ENCODE measurements at regions not wholly inside any gene's neighbourhood (a gene's known extent, or its start where the extent isn't known, plus 50 kb on each side); places are given as distances from the start of the nearest gene placed in this dataset.
"Not testable (repeated sequence)": the region's sequence is repeated elsewhere in the genome, so short reads cannot be mapped to it uniquely, and the experiment has no call there.

DNA sequence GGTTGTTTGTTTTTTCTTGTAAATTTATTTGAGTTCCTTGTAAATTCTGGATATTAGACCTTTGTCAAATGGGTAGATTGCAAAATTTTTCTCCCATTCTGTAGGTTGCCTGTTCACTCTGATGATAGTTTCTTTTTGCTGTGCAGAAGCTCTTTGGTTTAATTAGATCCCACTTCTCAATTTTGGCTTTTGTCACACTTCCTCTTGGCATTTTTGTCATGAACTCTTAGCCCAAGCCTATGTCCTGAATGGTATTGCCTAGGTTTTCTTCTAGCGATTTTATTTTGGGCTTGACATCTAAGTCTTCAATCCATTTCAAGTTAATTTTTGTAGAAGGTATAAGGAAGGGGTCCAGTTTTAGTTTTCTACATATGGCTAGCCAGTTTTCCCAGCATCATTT lies 82.8 kb upstream of the PHACTR1 start:
- DNase-seq = not testable (repeated sequence)

DNA sequence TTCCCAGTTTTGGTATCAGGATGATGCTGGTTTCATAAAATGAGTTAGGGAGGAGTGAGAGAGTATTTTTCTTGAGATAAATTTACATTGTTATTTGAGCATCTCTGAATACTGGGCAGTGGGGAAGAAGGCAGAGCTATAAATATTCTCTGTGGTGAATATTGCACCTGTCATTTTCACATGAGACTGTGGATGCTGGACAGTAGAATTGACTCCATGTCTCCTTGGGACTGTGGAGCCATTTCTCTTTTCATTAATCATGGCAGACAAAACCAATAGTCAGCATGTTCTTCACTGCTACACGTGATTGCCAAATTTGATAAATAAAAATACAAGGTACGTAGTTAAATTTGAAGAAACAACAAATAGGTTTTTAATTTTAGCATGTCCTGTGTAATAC lies 81.2 kb upstream of the PHACTR1 start:
- no peak for DNase-seq

DNA sequence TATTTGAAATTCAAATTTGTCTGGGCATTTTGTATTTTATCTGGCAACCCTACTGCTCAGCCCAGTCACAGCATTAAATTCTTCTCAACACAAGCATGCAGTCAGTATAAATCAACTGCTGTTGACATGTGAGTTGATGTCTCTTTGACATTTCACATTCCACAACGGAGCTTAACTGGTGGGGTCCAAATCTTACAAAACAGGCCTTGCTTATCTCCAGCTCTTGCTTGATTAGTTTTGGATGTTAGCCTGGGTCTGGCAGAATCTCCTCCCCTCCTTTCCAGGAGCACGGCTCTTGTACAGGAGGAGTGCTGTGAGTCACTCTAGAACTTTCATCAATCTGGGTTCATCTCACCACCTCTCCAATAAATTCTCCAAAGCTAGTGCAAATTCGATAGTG lies 80.8 kb upstream of the PHACTR1 start:
- no peak for DNase-seq

DNA sequence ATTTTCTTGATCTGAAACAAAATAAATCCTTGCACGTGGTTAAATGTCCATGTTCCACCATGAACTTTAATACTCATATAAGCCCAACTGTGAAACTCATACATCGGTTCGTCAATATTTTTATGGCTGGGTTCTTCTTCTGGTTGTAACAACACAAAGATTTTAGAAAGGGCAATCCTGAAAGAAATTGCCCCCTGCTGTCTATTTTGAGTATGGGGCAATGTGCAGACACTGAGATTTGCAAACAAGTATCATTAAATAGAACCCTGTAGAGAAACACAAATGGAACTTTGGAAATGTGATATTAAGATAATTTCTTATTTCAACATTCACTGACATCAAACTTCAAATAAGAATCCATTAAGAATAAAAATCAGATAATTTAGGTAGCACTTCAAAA lies 80.2 kb upstream of the PHACTR1 start:
- DNase-seq = no peak

DNA sequence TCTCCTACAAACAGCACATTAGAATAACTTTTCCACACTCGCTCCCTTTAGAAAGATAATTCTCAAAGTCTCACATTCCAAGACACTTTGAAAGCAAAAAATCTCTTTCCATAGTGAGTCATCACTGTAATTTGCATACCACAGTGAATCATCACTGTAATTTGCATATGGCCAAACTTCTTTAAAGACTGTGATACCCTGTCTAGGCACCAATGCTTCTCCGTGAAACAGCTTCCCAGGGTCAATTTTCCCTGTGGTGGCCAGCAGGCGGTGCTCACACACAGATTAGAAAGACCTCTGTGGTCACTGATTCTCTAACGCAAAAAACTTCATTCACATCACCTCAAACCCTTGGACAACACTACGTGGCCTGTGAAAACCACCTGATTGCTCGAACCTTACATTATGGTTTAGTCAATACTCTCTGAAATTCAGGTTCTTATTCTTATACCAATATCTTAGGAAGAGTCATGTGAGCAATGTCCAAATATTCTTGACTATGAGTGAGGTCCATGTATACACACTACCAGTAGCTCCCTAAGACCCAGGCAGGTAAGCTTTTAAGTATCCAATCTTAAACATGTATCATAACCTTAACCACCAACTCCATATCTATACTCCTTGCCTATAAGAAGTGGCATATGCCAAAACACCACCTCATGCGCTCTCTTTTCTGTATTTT lies 78.5 kb upstream of the PHACTR1 start:
- DNase-seq = peak; percentile 13

DNA sequence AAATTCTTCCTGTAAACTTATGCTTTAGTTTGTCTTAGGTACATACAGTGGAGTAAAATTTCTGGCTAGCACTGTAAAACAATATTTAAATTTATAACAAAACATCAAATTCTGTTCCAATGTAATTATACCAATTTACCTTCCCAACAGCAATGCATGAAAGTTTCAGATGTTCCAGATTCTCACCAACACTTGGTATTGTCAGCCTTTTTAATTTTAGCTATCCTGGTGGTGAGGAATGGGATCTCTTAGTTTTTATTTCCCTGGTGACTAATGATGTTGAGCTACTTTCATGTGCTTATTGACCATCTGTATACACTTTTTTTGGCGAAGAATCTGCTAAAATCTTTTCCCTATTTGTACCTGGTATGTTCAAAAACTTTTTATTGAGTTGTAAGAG lies 76.1 kb upstream of the PHACTR1 start:
- no peak for DNase-seq

DNA sequence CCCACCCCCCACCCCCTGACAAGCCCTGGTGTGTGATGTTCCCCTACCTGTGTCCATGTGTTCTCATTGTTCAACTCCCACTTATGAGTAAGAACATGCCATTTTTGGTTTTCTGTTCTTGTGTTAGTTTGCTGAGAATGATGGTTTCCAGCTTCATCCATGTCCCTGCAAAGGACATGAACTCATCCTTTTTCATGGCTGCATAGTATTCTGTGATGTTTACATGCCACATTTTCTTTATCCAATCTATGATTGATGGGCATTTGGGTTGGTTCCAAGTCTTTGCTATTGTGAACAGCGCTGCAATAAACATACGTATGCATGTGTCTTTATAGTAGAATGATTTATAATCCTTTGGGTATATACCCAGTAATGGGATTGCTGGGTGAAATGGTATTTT lies 74.8 kb upstream of the PHACTR1 start:
- not testable (repeated sequence) for DNase-seq

DNA sequence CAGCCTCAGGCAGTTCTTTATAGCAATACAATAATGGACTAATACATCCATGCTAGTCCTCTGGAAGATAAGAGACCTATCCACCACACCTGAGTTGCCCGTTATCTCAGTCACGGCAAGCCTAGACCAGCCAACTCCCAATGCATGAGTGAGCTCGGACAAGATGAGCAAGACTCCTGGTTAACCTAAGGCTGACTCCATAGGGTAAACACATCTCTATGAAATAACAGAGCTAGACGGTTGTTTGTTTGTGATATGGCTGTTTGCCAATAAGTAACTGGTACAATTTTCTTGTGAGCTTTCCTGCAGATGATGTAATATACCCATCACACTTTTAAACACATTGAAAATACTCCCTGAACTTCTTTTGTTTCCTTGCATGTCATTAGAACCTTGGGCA lies 70.6 kb upstream of the PHACTR1 start:
- DNase-seq = no peak

DNA sequence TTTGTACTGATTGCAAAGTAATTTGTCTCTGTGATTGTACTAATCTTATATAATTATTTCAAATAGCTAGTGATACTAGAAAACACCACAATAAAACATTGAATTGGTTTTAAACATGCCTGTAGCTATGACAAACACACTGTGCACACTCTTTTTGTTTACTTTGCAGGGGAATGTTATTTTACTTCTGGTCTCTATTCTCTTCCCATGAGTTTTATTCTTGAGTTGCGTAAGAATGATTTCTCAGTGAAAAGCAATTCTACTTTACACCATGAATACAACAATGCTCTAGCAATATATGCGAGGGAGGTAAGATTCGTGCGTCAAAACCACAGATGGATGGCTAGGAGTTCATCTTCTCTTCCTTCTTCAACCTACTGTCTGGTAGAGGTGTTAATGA lies 68.4 kb upstream of the PHACTR1 start:
- DNase-seq = no peak

DNA sequence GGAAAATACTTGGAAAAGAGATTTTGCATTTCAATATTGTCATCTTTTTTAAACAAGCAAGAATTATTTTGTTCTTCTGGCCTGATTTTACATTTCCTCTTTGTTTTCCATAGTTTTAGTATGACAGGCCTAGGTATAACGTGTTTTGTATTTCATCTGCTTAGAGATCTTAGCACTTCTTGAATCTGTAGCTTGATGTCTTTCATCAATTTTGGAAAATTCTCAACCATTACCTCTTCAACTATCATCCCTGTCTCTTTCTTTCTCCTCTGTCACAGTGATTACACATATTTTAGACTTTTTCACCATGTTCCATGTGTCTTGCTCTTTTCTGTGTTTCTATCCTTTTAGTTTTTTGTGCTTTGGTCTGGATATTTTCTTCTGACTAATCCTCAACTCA lies 67.2 kb upstream of the PHACTR1 start:
- DNase-seq = no peak

DNA sequence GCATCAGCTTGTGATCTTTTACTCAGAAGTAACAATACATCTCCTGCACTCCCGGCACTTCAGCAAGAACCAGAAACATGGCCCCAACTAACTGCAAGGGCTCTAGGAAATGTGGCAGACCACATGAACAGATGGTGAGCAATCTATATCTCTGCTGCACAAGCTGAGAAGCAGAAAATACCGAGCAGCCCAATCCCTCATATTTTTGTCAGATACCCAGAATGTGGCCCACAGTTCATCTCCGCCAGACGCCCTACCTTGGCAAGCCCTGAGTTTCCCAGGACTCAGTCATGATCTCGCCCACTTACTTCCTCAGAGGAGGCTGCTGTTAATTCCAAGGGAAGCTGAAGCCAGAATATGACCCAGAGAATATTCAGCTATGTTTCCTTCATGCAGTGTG lies 63.1 kb upstream of the PHACTR1 start:
- DNase-seq = no peak

DNA sequence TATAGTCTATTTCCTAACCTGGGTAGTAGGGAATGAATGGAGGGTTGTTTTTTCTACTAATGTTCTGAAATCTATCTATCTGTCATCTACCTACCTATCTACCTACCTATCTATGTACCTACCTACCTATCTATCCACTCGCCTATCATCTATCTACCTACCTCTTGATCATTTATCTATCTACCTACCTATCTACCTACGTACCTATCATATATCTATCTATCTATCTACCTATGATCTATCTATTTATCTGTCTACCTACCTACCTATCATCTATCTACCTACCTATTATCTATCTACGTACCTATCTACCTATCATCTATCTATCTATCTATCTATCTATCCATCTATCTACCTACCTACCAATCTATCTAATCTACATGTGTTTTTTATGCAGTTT lies 62.5 kb upstream of the PHACTR1 start:
- no peak for DNase-seq

DNA sequence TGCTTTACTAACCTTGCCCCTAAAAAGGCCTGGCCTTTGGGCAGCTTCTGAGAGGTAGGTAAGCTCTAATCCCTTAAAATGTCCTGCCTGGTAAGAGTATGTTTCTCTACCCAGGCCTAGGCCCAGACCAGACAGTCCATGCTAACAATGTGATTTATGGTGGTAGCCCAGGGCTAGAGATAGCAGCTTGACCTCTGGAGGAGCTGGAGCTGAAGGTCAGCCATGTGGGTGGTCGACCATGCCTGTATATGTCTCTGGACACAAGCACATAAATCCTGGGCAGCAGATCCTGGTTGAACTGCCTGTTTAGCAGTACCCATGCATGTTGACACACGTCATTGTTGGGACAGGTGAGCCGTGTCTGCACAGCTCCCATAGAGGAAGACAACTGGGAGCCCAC lies 62.1 kb upstream of the PHACTR1 start:
- DNase-seq = no peak

DNA sequence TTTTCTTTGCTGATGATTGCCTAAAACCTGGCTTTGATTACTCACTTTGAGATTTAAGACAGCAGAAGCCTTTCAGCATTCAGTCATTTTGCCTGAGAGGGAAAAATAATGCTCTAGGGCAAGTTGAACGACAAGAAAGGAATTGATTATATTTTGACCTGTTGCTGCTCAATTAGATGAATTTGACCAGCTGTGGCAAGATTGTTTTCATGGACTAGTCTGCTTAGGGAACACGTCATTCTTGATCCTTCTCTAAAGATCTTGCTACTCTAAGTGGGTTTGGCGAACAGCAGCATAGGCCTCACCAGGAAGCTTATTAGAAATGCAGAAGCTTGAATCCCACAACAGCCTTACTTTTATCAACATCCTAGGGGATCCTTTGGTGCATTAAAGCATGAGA lies 59.7 kb upstream of the PHACTR1 start:
- no peak for DNase-seq

DNA sequence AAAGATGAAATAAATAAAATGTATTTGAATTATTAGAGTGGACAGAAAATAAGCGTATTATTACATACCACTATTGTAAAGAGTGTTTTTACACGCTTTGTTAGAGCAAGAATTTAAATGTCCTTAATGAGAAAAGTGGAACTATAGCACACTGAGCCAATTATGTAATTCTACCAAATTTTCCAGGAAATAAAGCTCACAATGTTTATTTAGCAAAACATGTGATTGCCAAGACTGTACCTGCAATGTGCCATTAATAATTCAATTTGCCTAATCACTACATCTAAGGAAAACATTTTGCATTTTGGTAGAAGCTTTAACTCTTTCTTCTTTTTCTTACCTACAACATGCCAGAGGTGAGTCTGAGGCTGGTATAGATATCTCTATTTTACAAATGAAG lies 58.7 kb upstream of the PHACTR1 start:
- no peak for DNase-seq

DNA sequence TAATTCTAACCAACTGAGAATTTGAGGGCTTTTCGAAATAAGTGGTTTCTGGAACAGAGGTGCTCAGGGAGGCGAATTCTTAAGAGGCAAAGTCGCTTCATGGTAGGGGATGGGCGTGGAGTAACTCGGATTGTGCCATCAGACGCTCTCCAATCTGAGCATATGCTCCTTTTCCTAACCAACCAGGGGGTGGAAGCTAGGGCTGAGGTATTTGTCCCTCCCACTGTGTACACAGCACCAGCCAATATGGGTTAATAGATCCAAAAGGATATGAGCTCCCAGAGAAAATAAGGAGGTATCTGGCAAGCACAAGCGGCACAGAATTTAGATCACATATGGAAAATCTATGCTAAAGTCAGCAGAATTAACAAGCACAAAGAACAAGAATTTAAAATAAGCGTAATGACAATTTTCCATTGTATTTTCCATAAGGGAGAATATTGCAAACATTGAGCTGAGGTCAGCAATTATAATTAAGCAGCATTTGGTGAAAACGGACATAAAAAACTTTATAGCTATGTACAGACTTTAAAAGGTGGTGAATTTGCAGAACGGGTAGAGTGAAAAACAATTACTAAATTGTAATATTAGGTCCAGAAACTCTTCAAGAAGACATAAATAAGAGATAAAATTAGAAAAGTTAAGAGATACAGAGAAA lies 55.0 kb upstream of the PHACTR1 start:
- no peak for DNase-seq
